GM23248 (cell line): ENCODE measurements at regions not wholly inside any gene's neighbourhood (a gene's known extent, or its start where the extent isn't known, plus 50 kb on each side); places are given as distances from the start of the nearest gene placed in this dataset.

ENCODE experiments used
- DNase-seq: peaks from one replicate; pipeline ENCODE4 v3.0.0-alpha.2; 2015
- H2AFZ ChIP-seq: fragments of 200-600 bp; sonication (generic); 2 replicates; pipeline ENCODE4 v1.6.1; 2016; ENCODE audit warnings: antibody characterized with exemption
- H3F3A ChIP-seq: fragments of 200-600 bp; sonication (generic); 2 replicates; pipeline ENCODE4 v1.6.1; 2016; ENCODE audit warnings: mild to moderate bottlenecking, antibody characterized with exemption, mixed run types; ENCODE audit not compliant: insufficient read depth
- H3K27ac ChIP-seq: fragments of 200-600 bp; sonication (generic); 2 replicates; pipeline ENCODE4 v1.5.1; 2016; ENCODE audit warnings: mild to moderate bottlenecking
- H3K27me3 ChIP-seq: fragments of 200-600 bp; sonication (generic); replicated peaks from 2 replicates; pipeline ENCODE4 v1.6.1; 2016; ENCODE audit warnings: mild to moderate bottlenecking; ENCODE audit not compliant: insufficient read depth
- H3K36me3 ChIP-seq: fragments of 200-600 bp; sonication (generic); 2 replicates; pipeline ENCODE4 v1.6.1; 2016; ENCODE audit warnings: low read depth, mild to moderate bottlenecking
- H3K4me1 ChIP-seq: fragments of 200-600 bp; sonication (generic); 2 replicates; pipeline ENCODE4 v1.6.1; 2016; ENCODE audit warnings: mild to moderate bottlenecking; ENCODE audit not compliant: insufficient read depth
- H3K4me2 ChIP-seq: fragments of 200-600 bp; sonication (generic); one replicate; pipeline ENCODE4 v1.6.1; 2016; ENCODE audit warnings: mild to moderate bottlenecking; ENCODE audit not compliant: unreplicated experiment
- H3K4me3 ChIP-seq: fragments of 200-600 bp; sonication (generic); 2 replicates; pipeline ENCODE4 v1.5.1; 2016; ENCODE audit warnings: mild to moderate bottlenecking
- H3K79me2 ChIP-seq: fragments of 200-600 bp; sonication (generic); 2 replicates; pipeline ENCODE4 v1.6.1; 2016; ENCODE audit warnings: mild to moderate bottlenecking; ENCODE audit not compliant: insufficient read depth
- H3K9ac ChIP-seq: fragments of 200-600 bp; sonication (generic); 2 replicates; pipeline ENCODE4 v1.6.1; 2016; ENCODE audit warnings: mild to moderate bottlenecking
- H3K9me2 ChIP-seq: fragments of 200-600 bp; sonication (generic); 2 replicates; pipeline ENCODE4 v1.6.1; 2016; ENCODE audit warnings: mixed run types, mild to moderate bottlenecking, moderate library complexity; ENCODE audit not compliant: insufficient read depth
- H3K9me3 ChIP-seq: fragments of 200-600 bp; sonication (generic); one replicate; pipeline ENCODE4 v1.6.1; 2017; ENCODE audit warnings: low read depth
- H4K20me1 ChIP-seq: fragments of 200-600 bp; sonication (generic); 2 replicates; pipeline ENCODE4 v1.6.0; 2016; ENCODE audit not compliant: insufficient read depth
- EZH2 ChIP-seq: fragments of 200-600 bp; sonication (generic); IDR thresholded peaks from 2 replicates; pipeline ENCODE4 v1.6.1; 2018; ENCODE audit warnings: antibody characterized with exemption, mild to moderate bottlenecking; ENCODE audit not compliant: insufficient read depth, poor library complexity, severe bottlenecking
- EZH2phosphoT487 ChIP-seq: fragments of 200-600 bp; sonication (generic); IDR thresholded peaks from 2 replicates; pipeline ENCODE4 v1.6.1; 2018; ENCODE audit warnings: antibody characterized with exemption, moderate library complexity, mild to moderate bottlenecking, low read depth; ENCODE audit not compliant: insufficient read depth
- WGBS, 2 experiments: methylation state at CpG; one replicate each; pipeline ENCODE4 v1.1.6; 2015 to 2017; ENCODE audit warnings: low lambda C conversion rate in 2 of 2, low coverage in 1 of 2; ENCODE audit errors: missing lambda C conversion rate in 2 of 2; 5-methylcytosine and 5-hydroxymethylcytosine counted together
- in situ Hi-C: fragments of 300-500 bp; cut with MboI; formaldehyde crosslinking; loops from 2 replicates; pipeline ENCODE4 v1.15.0; 2020

- DNase-seq = no peak
- H3K9me2 ChIP-seq = no peaks in the 10 kb centered on the region
Measured at GRCh38 chr15:70465812-70466211, 297.5 kb downstream of the UACA start.

GRCh38 chr15:70463453-70463834, 299.9 kb downstream of the UACA start:
- H3K4me3 ChIP-seq = no peak overlapping the region
- no peak overlapping the region for H2AFZ ChIP-seq
- no peak overlapping the region for H3K4me2 ChIP-seq
- DNase-seq = no peak
- no peak overlapping the region for H3K9ac ChIP-seq
- H3F3A ChIP-seq = peaks cover 10% of the 10 kb centered on the region; the same call in 1 of the 2 replicates
- H3K27me3 ChIP-seq = peaks cover 6% of the 10 kb centered on the region; the same call in 1 of the 2 replicates
- 0% methylated on average over 1 of the region's 1 CpG for WGBS, 2 experiments
- H3K27ac ChIP-seq = no peak overlapping the region
- H3K4me1 ChIP-seq = 0 out of 2 replicates have a peak, but pooled peaks cover 3% of the 10 kb centered on the region
- H3K9me3 ChIP-seq = no peaks in the 10 kb centered on the region
- no peaks in the 10 kb centered on the region for H3K79me2 ChIP-seq
- in situ Hi-C loops = no loop called here
- no peaks in the 10 kb centered on the region for H3K36me3 ChIP-seq
- TF ChIP-seq EZH2 (no peak), EZH2phosphoT487 (no peak)
- H4K20me1 ChIP-seq = no peaks in the 10 kb centered on the region
- H3K9me2 ChIP-seq = no peaks in the 10 kb centered on the region

More at GRCh38 chr15:70465812-70466211, 297.5 kb downstream of the UACA start:
- no peak overlapping the region for H3K4me2 ChIP-seq
- in situ Hi-C loops = no loop called here
- no peak overlapping the region for H3K9ac ChIP-seq
- peaks cover 7% of the 10 kb centered on the region; the same call in 1 of the 2 replicates for H3F3A ChIP-seq
- no peak overlapping the region for H3K27ac ChIP-seq
- no peaks in the 10 kb centered on the region for H3K4me1 ChIP-seq
- H4K20me1 ChIP-seq = no peaks in the 10 kb centered on the region
- no peak overlapping the region for H3K4me3 ChIP-seq
- no peaks in the 10 kb centered on the region for H3K9me3 ChIP-seq
- H3K79me2 ChIP-seq = no peaks in the 10 kb centered on the region
- H3K27me3 ChIP-seq = peaks cover 6% of the 10 kb centered on the region
- no peak overlapping the region for H2AFZ ChIP-seq
- no peak for TF ChIP-seq EZH2phosphoT487
- no peak for TF ChIP-seq EZH2
- no peaks in the 10 kb centered on the region for H3K36me3 ChIP-seq
- 90 to 98% methylated on average over 4 of the region's 4 CpGs for WGBS, 2 experiments

GRCh38 chr15:70461992-70462391, 301.4 kb downstream of the UACA start:
- WGBS, 2 experiments = 81% methylated on average over 1 of the region's 1 CpG
- TF ChIP-seq EZH2phosphoT487 = no peak
- TF ChIP-seq EZH2 = no peak
- Histone ChIP-seq H3F3A (0 out of 2 replicates have a peak, but pooled peaks cover 3% of the 10 kb centered on the region), H3K9me3 (no peaks in the 10 kb centered on the region), H3K27me3 (0 out of 2 replicates have a peak, but pooled peaks cover 6% of the 10 kb centered on the region), H3K9me2 (no peaks in the 10 kb centered on the region), H3K4me1 (0 out of 2 replicates have a peak, but pooled peaks cover 3% of the 10 kb centered on the region), H2AFZ (no peak overlapping the region), H3K27ac (no peak overlapping the region), H3K4me2 (no peak overlapping the region), H3K79me2 (no peaks in the 10 kb centered on the region), H3K36me3 (no peaks in the 10 kb centered on the region), H4K20me1 (no peaks in the 10 kb centered on the region), H3K4me3 (no peak overlapping the region), H3K9ac (no peak overlapping the region)
- in situ Hi-C loops = no loop called here
- no peak for DNase-seq

- no peaks in the 10 kb centered on the region for H3K79me2 ChIP-seq
- TF ChIP-seq EZH2phosphoT487 = no peak
- TF ChIP-seq EZH2 = no peak
- H3K27ac ChIP-seq = no peak overlapping the region
- H3K36me3 ChIP-seq = no peaks in the 10 kb centered on the region
- DNase-seq = no peak
- WGBS, 2 experiments = 79 to 88% methylated on average over 1 of the region's 1 CpG
- no peak overlapping the region for H2AFZ ChIP-seq
- H3K9ac ChIP-seq = no peak overlapping the region
- H3K4me1 ChIP-seq = 0 out of 2 replicates have a peak, but pooled peaks cover 3% of the 10 kb centered on the region
- in situ Hi-C loops = no loop called here
- H3K27me3 ChIP-seq = 0 out of 2 replicates have a peak, but pooled peaks cover 6% of the 10 kb centered on the region
- no peak overlapping the region for H3K4me3 ChIP-seq
- 0 out of 2 replicates have a peak, but pooled peaks cover 3% of the 10 kb centered on the region for H3F3A ChIP-seq
- no peaks in the 10 kb centered on the region for H3K9me2 ChIP-seq
- no peak overlapping the region for H3K4me2 ChIP-seq
- no peaks in the 10 kb centered on the region for H3K9me3 ChIP-seq
- no peaks in the 10 kb centered on the region for H4K20me1 ChIP-seq
Measured at GRCh38 chr15:70461017-70461416, 302.3 kb downstream of the UACA start.
